Panc1 (cell line): ENCODE measurements at regions not wholly inside any gene's neighbourhood (a gene's known extent, or its start where the extent isn't known, plus 50 kb on each side); places are given as distances from the start of the nearest gene placed in this dataset.

ENCODE experiments used
- ATAC-seq: fragments of 200-7000 bp; cut with Tn5 transposase; 2 replicates; pipeline ENCODE4 v1.9.1; 2020; ENCODE audit warnings: mild to moderate bottlenecking, moderate library complexity
- BruUV-seq: library from RNA; stranded (reverse); fragments of 400-500 nt; replicated peaks from 2 replicates; lab custom pipeline; 2021; lab: Mats Ljungman, UMichigan
- CTCF ChIA-PET: fragments of 300-600 bp; sonication (Branson Sonifier 250); formaldehyde crosslinking; loops from one replicate; lab custom pipeline; 2022; ENCODE audit warnings: antibody characterized with exemption; lab: Charles Lee
- POLR2A ChIA-PET: fragments of 300-600 bp; sonication (Branson Sonifier 250); formaldehyde crosslinking; loops from one replicate; lab custom pipeline; 2022; ENCODE audit warnings: antibody characterized with exemption; lab: Charles Lee
- DNase-seq: peaks from one replicate; pipeline ENCODE4 v3.0.0-alpha.2; 2010; ENCODE audit warnings: low read depth, low spot score
- H3K27ac ChIP-seq: 2 replicates; pipeline ENCODE4 v1.5.1; 2011; ENCODE audit warnings: mild to moderate bottlenecking, low read length, inconsistent platforms
- H3K27me3 ChIP-seq: fragments of 200-500 bp; sonication (Bioruptor generic); 2 replicates; pipeline ENCODE4 v1.6.0; 2014; ENCODE audit warnings: low read length, inconsistent platforms; ENCODE audit not compliant: control insufficient read depth, insufficient read depth
- H3K36me3 ChIP-seq: fragments of 200-500 bp; sonication (Bioruptor generic); 2 replicates; pipeline ENCODE4 v1.5.1; 2014; ENCODE audit warnings: inconsistent platforms, mild to moderate bottlenecking, low read length, moderate library complexity; ENCODE audit not compliant: control insufficient read depth, insufficient read depth
- H3K4me1 ChIP-seq: 2 replicates; pipeline ENCODE4 v1.5.1; 2011; ENCODE audit warnings: inconsistent platforms, mild to moderate bottlenecking, low read length, moderate library complexity; ENCODE audit not compliant: control insufficient read depth, insufficient read depth
- H3K4me3 ChIP-seq, 2 experiments: 2 replicates each; pipeline ENCODE4 v1.5.1; 2011 to 2012; ENCODE audit warnings: low read depth in 2 of 2, low read length in 2 of 2, mild to moderate bottlenecking in 2 of 2, inconsistent platforms in 1 of 2, moderate library complexity in 1 of 2
- H3K9me3 ChIP-seq: fragments of 200-500 bp; sonication (Bioruptor generic); 2 replicates; pipeline ENCODE4 v1.5.1; 2014; ENCODE audit warnings: low read depth, mild to moderate bottlenecking, inconsistent platforms, low read length, moderate library complexity; ENCODE audit not compliant: control insufficient read depth, insufficient read depth
- CTCF ChIP-seq: fragments of 450-650 bp; IDR thresholded peaks from 2 replicates; pipeline ENCODE4 v1.5.1; 2017; ENCODE audit warnings: mild to moderate bottlenecking
- POLR2AphosphoS5 ChIP-seq: IDR thresholded peaks from 2 replicates; pipeline ENCODE4 v1.6.1; 2012; ENCODE audit warnings: mild to moderate bottlenecking, low read depth, low read length, moderate library complexity
- REST ChIP-seq, 2 experiments: IDR thresholded peaks; 2 replicates each; pipeline ENCODE4 v1.6.1; 2011 to 2012; ENCODE audit warnings: low read depth in 2 of 2, control low read depth in 1 of 2, low read length in 1 of 2, mild to moderate bottlenecking in 1 of 2, moderate library complexity in 1 of 2; ENCODE audit not compliant: insufficient read depth in 1 of 2
- SIN3A ChIP-seq: IDR thresholded peaks from 2 replicates; pipeline ENCODE4 v1.6.1; 2012; ENCODE audit warnings: low read depth, mild to moderate bottlenecking, low read length, moderate library complexity, borderline replicate concordance; ENCODE audit not compliant: insufficient read depth
- TCF7L2 ChIP-seq: IDR thresholded peaks from 2 replicates; pipeline ENCODE4 v1.6.1; 2011; ENCODE audit warnings: mild to moderate bottlenecking, low read depth, low read length, inconsistent platforms
- in situ Hi-C: cut with HindIII; loops from 2 replicates; pipeline ENCODE4 v1.10.0; 2016; ENCODE audit warnings: low sequenced_read_pairs, low pct_unique_long_range_greater_than_20kb
- intact Hi-C: fragments of 100-400 bp; cut with micrococcal nuclease; formaldehyde crosslinking; loops from one replicate; pipeline ENCODE4 v1.10.0; 2022; ENCODE audit not compliant: unreplicated experiment

- Histone ChIP-seq H3K4me1 (no peaks in the 10 kb centered on the region), H3K27me3 (no peaks in the 10 kb centered on the region), H3K9me3 (no peaks in the 10 kb centered on the region), H3K4me3 (no peak overlapping the region), H3K27ac (no peak overlapping the region), H3K36me3 (no peaks in the 10 kb centered on the region)
- ATAC-seq (no peak), DNase-seq (no peak)
- POLR2A ChIA-PET = no interaction called here
- intact Hi-C loops = no loop called here
- in situ Hi-C loops = no loop called here
- TF ChIP-seq REST (IDR thresholded peaks at IDR 0.05; ENCODE audit: insufficient read depth in 1 of 2, low read depth in 2 of 2, low read length in 1 of 2) = no peak
- no peak for TF ChIP-seq CTCF
- TF ChIP-seq SIN3A = no peak
- TF ChIP-seq POLR2AphosphoS5 = no peak
- no peak for TF ChIP-seq TCF7L2
- CTCF ChIA-PET = no interaction called here
- no TSS peak for BruUV-seq
Observed at GRCh38 chr4:108327642-108328382, 159.1 kb upstream of the LEF1 start.

GRCh38 chr4:108325561-108325960, 156.8 kb upstream of the LEF1 start:
- intact Hi-C loops = no loop called here
- H3K9me3 ChIP-seq = no peaks in the 10 kb centered on the region
- no TSS peak for BruUV-seq
- H3K27me3 ChIP-seq = no peaks in the 10 kb centered on the region
- CTCF ChIA-PET = no interaction called here
- in situ Hi-C loops = no loop called here
- no peaks in the 10 kb centered on the region for H3K36me3 ChIP-seq
- ATAC-seq (no peak), DNase-seq (no peak)
- H3K27ac ChIP-seq = no peak overlapping the region
- no peak for TF ChIP-seq REST (IDR thresholded peaks at IDR 0.05; ENCODE audit: insufficient read depth in 1 of 2, low read depth in 2 of 2, low read length in 1 of 2)
- no peak for TF ChIP-seq SIN3A
- TF ChIP-seq POLR2AphosphoS5 = no peak
- no peak for TF ChIP-seq CTCF
- TF ChIP-seq TCF7L2 = no peak
- no peak overlapping the region for H3K4me3 ChIP-seq
- no peaks in the 10 kb centered on the region for H3K4me1 ChIP-seq
- POLR2A ChIA-PET = no interaction called here
